Activated naive CD4-positive, alpha-beta T cell (primary cell): ENCODE measurements at regions not wholly inside any gene's neighbourhood (a gene's known extent, or its start where the extent isn't known, plus 50 kb on each side); places are given as distances from the start of the nearest gene placed in this dataset.

Experiments used
- DNase-seq, 4 experiments: peaks; one replicate each; lab custom pipeline; 2025; lab: John Stamatoyannopoulos, UW

DNA sequence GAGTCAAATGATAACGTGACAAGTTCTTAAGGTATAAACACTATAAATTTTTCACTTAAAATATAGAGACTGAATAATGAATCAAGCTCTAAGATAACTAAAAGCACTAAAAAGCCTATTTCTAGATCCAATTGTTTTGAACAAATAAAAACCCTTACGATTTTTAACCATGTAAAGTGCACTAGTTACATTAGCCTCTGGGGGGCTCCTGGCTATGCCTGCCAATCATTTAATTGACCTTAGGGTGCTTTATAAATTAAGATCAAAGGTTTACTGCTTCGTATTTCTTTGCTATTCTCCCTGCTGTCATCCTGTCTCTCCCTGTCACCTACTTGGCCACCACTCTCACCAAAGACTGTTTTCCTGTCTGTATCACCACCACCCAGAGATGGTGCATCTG lies 133.4 kb downstream of the ESM1 start:
- DNase-seq, result no peak

DNA sequence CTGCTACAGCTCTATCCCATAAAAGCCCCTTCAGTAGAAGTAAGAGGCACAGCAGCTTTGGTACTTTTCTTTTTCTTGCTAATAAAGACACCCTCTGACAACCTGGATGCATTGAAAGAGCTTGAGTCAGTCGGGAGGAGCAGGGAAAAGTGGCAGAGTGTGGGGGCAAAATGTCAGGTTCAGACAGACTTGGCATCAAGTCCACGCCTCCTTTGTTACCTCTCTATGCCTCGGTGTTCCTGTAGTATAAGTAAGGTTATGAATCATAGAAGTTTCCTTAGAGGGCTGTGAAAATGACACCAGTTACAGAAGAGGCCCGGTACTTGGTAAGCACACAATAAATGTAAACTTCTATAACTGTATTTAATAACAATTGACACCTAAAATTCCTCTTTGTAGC lies 133.9 kb downstream of the ESM1 start:
- no peak for DNase-seq

- DNase-seq, result no peak
Observed at GRCh38 chr5:54848581-54848980, 136.8 kb downstream of the ESM1 start.

DNA sequence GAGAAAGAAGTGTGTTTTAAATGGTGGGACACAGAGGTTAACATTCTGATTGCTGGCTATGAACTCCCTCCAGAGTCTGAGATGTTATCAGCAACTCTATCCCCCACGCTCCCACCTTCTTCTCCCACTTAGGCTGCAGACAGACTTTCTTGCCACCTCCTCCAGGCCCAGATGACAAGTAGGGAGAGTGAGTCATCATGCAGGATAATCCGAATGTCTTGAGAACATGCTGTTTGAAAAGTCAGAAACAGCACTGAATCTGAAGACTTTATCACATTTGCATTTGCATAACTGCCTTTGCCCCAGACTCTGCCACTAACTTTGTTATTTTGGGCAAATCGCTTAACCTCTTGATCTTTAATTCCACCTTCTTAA lies 139.8 kb downstream of the ESM1 start:
- no peak for DNase-seq

GRCh38 chr5:54844905-54845566 lies 140.4 kb downstream of the ESM1 start:
- DNase-seq, result no peak

- DNase-seq, result no peak
Observed at GRCh38 chr5:54844266-54844665, 141.1 kb downstream of the ESM1 start.

DNA sequence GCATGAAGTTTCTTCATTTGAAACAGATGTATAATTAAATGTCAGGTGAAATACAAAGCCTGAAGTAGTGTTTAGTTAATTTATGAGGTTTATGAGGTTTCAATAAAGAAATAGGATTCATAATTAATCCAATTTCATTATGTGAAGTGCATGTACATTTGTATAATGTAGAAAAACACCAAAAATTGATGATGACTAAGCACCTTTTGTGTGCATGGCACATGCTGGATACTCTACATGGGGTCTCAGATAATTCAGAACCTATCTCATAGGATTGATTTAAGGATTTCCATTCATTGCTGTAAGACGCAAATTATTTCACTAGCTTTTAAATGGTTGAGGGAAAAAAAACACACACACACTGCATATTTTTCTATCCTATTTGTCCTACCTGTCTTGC lies 143.9 kb downstream of the ESM1 start:
- no peak for DNase-seq

GRCh38 chr5:54838843-54839242 lies 146.6 kb downstream of the ESM1 start:
- no peak for DNase-seq

GRCh38 chr5:54837981-54838380 lies 147.4 kb downstream of the ESM1 start:
- no peak for DNase-seq

- DNase-seq, result no peak
Observed at GRCh38 chr5:54837093-54837492, 148.3 kb downstream of the ESM1 start.

- no peak for DNase-seq
Observed at GRCh38 chr5:54835647-54836046, 149.7 kb downstream of the ESM1 start.

DNA sequence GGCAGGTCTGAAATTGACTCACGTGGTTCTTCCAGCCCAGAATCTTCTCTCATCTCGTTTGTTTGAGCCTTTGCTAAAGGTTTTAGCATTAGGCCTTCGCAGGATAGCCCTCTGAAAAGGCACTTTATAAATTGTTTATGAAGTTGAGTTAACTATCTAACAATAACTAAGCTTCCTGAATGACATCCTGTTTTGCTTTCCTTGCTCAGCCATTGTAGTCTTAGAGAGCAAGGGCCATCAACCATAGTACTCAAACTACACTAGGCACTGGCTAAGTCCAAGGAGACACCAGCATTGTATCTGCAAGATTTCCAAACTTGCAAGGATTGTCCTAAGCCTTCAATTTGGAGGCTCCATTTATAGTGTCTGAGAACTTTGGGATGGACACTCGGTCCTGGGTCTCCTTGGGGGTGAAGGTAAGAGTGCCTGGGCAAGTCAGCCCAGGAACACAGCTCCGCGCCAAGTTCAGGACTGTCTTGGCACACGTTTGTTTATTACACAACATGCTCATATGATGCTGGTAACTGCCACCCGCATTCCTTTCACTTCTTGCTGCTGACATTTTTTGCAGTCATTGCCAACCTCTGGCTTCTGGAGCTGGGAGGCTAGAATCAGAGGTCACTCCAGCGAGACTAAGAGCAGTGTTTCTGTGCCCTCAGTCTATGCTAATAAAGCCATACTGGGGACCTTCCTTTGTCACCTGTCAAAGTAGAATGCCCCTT lies 151.1 kb downstream of the ESM1 start:
- DNase-seq, result no peak

DNA sequence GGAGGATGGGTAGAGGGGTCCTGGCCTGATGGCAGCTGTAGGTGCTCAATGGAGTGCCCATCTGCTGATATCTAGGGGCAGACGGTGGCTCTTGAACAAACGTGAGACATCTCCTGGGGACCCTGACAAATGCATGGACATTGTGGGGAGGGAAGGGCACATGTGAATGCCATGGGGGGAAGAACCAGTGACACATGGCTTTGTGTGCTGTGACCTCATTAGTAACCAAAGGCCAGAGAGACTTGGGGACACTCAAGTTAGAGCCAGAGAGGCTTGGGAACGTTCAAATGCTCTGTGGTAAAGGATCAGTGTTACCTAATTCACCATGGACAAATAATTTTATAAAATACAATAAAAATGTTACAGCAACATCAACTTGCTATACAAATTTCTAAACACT lies 151.8 kb downstream of the ESM1 start:
- no peak for DNase-seq

- DNase-seq, result peak in 1 of 4 experiments; percentile 1
Observed at GRCh38 chr5:54832858-54833257, 152.5 kb downstream of the ESM1 start.

- DNase-seq, result no peak
Observed at GRCh38 chr5:54832045-54832444, 153.3 kb downstream of the ESM1 start.

- no peak for DNase-seq
Observed at GRCh38 chr5:54831233-54831632, 154.2 kb downstream of the ESM1 start.

DNA sequence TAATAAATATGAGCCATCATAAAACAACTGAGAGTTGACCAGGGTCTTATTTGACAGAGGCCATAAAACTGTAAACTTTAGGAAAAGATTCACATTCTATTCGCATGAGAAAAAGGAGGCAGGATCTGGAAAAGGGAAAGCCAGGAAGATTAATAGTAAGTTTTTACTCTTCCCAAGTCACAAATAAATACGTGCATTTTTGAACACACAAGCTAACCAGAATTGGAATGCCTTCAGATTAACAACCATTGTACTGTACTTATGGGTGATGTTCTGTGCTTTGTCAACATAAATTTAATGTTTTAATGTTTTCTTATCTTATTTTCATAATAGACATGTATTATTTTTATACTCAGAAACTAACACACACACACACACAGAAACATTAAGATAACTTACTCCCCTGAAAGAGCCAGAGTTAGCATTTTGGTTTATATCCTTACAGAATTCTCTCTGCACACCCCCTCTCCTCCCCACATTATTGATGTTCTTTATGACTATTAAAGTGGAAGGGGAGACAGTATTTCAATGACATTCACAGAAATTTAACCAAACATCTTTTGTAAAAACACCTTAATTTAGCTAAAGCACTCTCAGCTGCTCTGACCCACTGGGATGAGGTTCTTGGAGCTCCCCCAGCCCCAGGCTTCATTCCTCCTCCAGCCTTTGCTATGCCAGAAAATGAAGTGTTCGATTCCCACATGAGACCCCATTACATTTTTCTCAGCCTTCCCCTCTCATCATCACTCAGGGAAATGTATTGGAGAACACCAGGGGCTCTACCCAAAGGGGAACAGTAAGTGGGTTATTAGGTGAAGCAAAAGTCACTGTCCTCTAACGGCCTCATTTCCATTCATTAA lies 155.5 kb downstream of the ESM1 start:
- no peak for DNase-seq

DNA sequence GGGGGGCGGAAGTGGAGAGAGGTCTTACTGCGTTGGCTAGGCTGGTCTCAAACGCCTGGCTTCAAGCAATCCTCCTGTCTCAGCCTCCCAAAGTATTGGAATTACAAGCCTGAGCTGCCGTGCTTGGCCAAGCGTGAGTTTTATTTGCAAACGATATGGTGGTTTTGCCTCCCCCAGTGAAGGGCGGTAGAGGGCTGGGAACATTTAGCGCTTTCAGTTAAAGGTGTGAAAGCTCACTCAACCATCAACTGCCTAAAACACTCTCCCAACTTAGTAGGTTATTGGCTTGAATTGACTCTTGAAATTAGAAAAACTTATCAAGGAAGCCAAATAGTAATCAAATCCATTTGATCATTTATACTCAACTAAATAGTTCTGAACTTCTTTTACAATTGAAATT lies 156.3 kb downstream of the ESM1 start:
- no peak for DNase-seq

DNA sequence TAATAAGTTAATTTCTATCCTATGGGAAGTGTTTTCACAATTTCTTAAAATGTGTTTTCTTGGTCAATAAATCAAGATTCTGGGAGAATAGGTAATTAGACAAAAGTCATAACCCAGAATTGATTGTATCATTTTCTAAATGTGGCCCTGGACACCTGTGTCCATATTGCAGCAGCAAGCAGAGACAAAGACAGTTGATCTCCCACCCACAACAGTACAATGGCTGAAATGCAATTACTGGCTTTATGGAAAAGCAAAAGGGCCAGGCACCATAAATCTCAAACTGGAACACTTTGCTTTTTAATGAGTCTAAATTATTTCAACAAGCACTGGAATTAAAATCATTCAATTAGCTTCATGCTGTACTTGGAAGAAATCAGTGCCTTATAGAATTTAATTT lies 157.2 kb downstream of the ESM1 start:
- no peak for DNase-seq

DNA sequence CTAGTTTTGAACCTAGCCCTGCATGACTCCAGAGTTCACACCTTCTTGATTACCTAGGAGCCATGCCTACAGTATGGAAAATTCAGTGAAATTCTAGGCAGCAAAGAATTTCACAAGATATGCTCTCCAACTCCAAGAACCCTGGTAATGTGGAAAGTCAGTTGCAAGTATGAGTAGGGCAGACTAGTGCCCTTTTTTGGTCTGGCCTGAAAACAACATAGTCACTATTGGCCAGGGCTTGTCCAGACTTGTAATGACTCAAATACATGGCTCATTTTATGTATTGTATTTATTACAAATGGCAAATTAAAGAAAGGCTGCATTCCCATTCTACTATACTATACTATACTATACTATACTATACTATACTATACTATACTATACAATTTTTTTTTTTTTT lies 160.4 kb downstream of the ESM1 start:
- no peak for DNase-seq

- no peak for DNase-seq
Observed at GRCh38 chr5:54823006-54823405, 162.4 kb downstream of the ESM1 start.

DNA sequence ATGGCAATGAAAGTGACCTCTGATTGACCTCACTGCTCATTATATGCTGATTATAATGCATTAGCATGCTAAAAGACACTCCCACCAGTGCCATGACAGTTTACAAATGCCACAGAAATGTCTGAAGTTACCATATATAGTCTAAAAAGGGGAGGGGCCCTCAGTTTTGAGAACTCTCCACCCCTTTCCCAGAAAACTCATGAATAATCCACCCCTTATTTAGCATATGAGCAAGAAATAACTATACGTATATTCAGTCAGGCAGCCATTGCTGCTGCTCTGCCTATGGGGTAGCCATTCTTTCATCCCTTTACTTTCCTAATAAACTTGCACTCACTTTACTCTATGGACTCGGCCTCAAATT lies 163.1 kb downstream of the ESM1 start:
- no peak for DNase-seq
